ENCODE measurements at regions not wholly inside any gene's neighbourhood (a gene's known extent, or its start where the extent isn't known, plus 50 kb on each side); places are given as distances from the start of the nearest gene placed in this dataset.

GRCh38 chr1:228835456-228835855 is 100.2 kb downstream of the RHOU start:
- TF ChIP-seq CTCF (IDR thresholded peaks at IDR 0.05) = no peak
- H3K4me1 Mint-ChIP-seq (ENCODE audit: unreplicated experiment) = peaks cover 44% of the 10 kb centered on the region

GRCh38 chr1:228835911-228836310 is 100.6 kb downstream of the RHOU start:
- H3K27ac Mint-ChIP-seq (ENCODE audit: unreplicated experiment) = no peak overlapping the region
- DNase-seq (ENCODE audit: extremely low spot score, unreplicated experiment) = no peak
- no peaks in the 10 kb centered on the region for H3K36me3 Mint-ChIP-seq (ENCODE audit: unreplicated experiment)
- H3K9me3 Mint-ChIP-seq (ENCODE audit: unreplicated experiment) = no peaks in the 10 kb centered on the region
- no peak overlapping the region for H3K4me3 Mint-ChIP-seq (ENCODE audit: unreplicated experiment)
- H3K4me1 Mint-ChIP-seq (ENCODE audit: unreplicated experiment) = peaks cover 43% of the 10 kb centered on the region
- TF ChIP-seq CTCF (IDR thresholded peaks at IDR 0.05) = no peak
- H3K27me3 Mint-ChIP-seq (ENCODE audit: unreplicated experiment) = no peaks in the 10 kb centered on the region

More at GRCh38 chr1:228835456-228835855, 100.2 kb downstream of the RHOU start:
- Mint-ChIP-seq H3K4me3 (ENCODE audit: unreplicated experiment) (no peak overlapping the region), H3K9me3 (ENCODE audit: unreplicated experiment) (no peaks in the 10 kb centered on the region), H3K36me3 (ENCODE audit: unreplicated experiment) (no peaks in the 10 kb centered on the region), H3K27ac (ENCODE audit: unreplicated experiment) (no peak overlapping the region), H3K27me3 (ENCODE audit: unreplicated experiment) (no peaks in the 10 kb centered on the region)
- DNase-seq (ENCODE audit: extremely low spot score, unreplicated experiment) = no peak

GRCh38 chr1:228836427-228836826 is 101.1 kb downstream of the RHOU start:
- Mint-ChIP-seq H3K4me3 (ENCODE audit: unreplicated experiment) (no peak overlapping the region), H3K36me3 (ENCODE audit: unreplicated experiment) (no peaks in the 10 kb centered on the region), H3K9me3 (ENCODE audit: unreplicated experiment) (no peaks in the 10 kb centered on the region), H3K27ac (ENCODE audit: unreplicated experiment) (no peak overlapping the region), H3K27me3 (ENCODE audit: unreplicated experiment) (no peaks in the 10 kb centered on the region), H3K4me1 (ENCODE audit: unreplicated experiment) (peaks cover 38% of the 10 kb centered on the region)
- DNase-seq (ENCODE audit: extremely low spot score, unreplicated experiment) = no peak
- TF ChIP-seq CTCF (IDR thresholded peaks at IDR 0.05) = no peak

DNA sequence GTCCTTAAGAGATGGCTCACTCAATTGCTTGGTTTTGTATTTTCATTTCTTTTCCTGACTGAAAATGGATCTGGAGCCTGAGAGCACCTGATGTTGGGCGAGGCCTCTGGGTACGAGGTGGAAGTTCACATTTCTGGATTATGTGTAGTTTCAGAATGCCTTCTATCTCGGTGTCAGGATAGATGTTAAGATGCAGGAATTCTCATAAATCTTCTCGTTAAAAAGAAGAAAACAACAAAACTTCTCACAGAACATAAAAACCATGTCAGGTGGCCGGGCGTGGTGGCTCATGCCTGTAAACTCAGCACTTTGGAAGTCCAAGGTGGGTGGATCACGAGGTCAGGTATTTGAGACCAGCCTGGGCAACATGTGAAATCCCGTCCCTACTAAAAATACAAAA is 101.8 kb downstream of the RHOU start:
- H3K27ac Mint-ChIP-seq (ENCODE audit: unreplicated experiment) = no peak overlapping the region
- no peaks in the 10 kb centered on the region for H3K27me3 Mint-ChIP-seq (ENCODE audit: unreplicated experiment)
- TF ChIP-seq CTCF (IDR thresholded peaks at IDR 0.05) = no peak
- DNase-seq (ENCODE audit: extremely low spot score, unreplicated experiment) = no peak
- no peaks in the 10 kb centered on the region for H3K9me3 Mint-ChIP-seq (ENCODE audit: unreplicated experiment)
- no peaks in the 10 kb centered on the region for H3K36me3 Mint-ChIP-seq (ENCODE audit: unreplicated experiment)
- H3K4me1 Mint-ChIP-seq (ENCODE audit: unreplicated experiment) = peaks cover 40% of the 10 kb centered on the region
- H3K4me3 Mint-ChIP-seq (ENCODE audit: unreplicated experiment) = no peak overlapping the region

DNA sequence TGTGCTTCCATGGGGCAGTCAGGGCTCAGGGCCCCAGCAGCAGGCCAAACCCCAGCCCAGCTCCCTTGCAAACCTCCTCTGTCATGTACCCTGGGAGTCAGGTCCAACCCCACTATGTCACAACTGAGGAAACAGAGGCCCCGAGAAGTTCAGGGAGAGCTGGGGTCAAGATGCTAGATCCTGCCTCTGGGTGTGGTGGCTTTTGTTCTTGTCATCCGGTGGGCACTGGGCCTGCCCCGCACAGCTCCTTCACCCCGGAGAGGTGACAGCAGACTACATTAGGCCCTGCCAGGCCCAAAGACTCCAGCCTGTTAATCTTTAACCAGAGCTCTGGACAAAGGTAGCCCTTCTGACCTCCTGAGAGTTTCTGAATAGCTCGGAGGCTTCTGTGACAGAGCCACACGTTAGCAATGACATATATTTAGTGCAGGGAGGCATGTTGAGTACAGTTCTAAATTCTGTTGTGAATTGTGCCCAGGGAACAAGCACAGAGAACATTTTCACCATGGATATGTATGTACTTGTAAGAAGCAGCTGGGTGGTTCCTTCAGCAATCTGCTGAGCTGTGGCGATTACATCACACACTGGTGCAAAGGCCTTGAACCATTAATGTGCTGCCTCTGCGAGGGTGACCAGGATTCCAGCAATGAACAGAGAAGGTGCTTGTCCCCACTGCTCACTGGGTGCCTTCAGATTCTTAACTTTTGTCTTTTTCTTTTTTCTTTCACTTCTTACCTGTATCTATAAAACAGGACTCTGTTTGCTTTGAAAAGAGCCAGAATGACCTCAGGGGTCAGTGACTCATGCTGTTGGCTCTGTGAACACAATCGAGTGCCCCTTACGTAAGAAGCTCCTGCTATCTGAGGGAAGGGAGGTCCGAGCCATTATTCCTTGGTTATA is 102.8 kb downstream of the RHOU start:
- no peak for TF ChIP-seq CTCF (IDR thresholded peaks at IDR 0.05)
- DNase-seq (ENCODE audit: extremely low spot score, unreplicated experiment) = no peak
- H3K4me1 Mint-ChIP-seq (ENCODE audit: unreplicated experiment) = peaks cover 43% of the 10 kb centered on the region
- no peaks in the 10 kb centered on the region for H3K36me3 Mint-ChIP-seq (ENCODE audit: unreplicated experiment)
- peaks cover 4% of the 10 kb centered on the region for H3K9me3 Mint-ChIP-seq (ENCODE audit: unreplicated experiment)
- H3K27ac Mint-ChIP-seq (ENCODE audit: unreplicated experiment) = peak overlapping the region; percentile 10
- H3K27me3 Mint-ChIP-seq (ENCODE audit: unreplicated experiment) = no peaks in the 10 kb centered on the region
- no peak overlapping the region for H3K4me3 Mint-ChIP-seq (ENCODE audit: unreplicated experiment)

Data from osteocyte (in vitro differentiated cells).